DOHH2 (cell line): ENCODE measurements at regions not wholly inside any gene's neighbourhood (a gene's known extent, or its start where the extent isn't known, plus 50 kb on each side); places are given as distances from the start of the nearest gene placed in this dataset.

ENCODE experiments used
- EZH2phosphoT487 ChIP-seq: fragments of 200-600 bp; sonication (generic); IDR thresholded peaks from 2 replicates; pipeline ENCODE4 v1.6.1; 2017; ENCODE audit warnings: borderline replicate concordance, mild to moderate bottlenecking, antibody characterized with exemption, low read length, moderate library complexity, mixed read lengths
- TF ChIP-seq, protein P1 (sequence below): fragments of 200-600 bp; sonication (generic); IDR thresholded peaks from one replicate; pipeline ENCODE4 v1.5.1; 2014; ENCODE audit warnings: antibody characterized with exemption, mild to moderate bottlenecking, low read depth, low read length; ENCODE audit not compliant: poor library complexity, severe bottlenecking

DNA sequence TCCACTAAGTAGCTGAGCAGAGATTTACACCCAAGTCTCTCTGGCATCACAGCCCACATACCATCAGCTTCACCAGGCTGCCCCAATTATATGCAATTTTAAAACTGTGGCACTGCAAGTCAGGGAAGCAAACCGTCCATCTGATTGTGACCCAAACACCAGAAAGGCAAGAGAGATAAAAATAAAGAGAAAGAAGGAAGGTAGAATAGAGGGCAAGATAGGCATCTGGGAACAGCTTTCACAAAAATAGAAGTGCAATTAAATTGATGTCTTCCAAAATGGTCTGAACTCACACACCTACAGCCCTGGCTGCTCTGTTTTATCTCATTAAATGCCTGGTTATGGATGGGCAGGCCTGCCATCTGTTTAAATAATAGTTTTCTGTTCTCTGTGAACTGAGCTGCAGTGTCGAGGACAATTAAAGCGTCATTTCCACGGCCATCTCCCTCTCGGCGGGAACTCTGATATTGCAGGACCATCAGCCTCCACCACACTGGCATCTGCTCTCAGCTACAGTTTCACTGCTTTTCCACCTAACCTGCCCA is 509.1 kb downstream of the INHBA start:
- TF ChIP-seq, protein P1, sequence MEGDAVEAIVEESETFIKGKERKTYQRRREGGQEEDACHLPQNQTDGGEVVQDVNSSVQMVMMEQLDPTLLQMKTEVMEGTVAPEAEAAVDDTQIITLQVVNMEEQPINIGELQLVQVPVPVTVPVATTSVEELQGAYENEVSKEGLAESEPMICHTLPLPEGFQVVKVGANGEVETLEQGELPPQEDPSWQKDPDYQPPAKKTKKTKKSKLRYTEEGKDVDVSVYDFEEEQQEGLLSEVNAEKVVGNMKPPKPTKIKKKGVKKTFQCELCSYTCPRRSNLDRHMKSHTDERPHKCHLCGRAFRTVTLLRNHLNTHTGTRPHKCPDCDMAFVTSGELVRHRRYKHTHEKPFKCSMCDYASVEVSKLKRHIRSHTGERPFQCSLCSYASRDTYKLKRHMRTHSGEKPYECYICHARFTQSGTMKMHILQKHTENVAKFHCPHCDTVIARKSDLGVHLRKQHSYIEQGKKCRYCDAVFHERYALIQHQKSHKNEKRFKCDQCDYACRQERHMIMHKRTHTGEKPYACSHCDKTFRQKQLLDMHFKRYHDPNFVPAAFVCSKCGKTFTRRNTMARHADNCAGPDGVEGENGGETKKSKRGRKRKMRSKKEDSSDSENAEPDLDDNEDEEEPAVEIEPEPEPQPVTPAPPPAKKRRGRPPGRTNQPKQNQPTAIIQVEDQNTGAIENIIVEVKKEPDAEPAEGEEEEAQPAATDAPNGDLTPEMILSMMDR: no peak
- TF ChIP-seq EZH2phosphoT487: no peak
